CD4-positive, alpha-beta T cell treated with Interleukin-4 for 1 hour (primary cell): ENCODE measurements at regions not wholly inside any gene's neighbourhood (a gene's known extent, or its start where the extent isn't known, plus 50 kb on each side); places are given as distances from the start of the nearest gene placed in this dataset.

Experiments
- DNase-seq, 2 donors: peaks; one replicate each; pipeline ENCODE4 v3.0.0-alpha.2; 2020 to 2022

- DNase-seq = no peak
These were observed 54.5 kb upstream of the NUDT12 start for GRCh38 chr5:103617090-103617489.

- DNase-seq = no peak
These were observed 50.0 kb upstream of the NUDT12 start for GRCh38 chr5:103612545-103612944.
